PC-9 (cell line): ENCODE measurements at regions not wholly inside any gene's neighbourhood (a gene's known extent, or its start where the extent isn't known, plus 50 kb on each side); places are given as distances from the start of the nearest gene placed in this dataset.

ENCODE experiments used
- BruUV-seq: library from RNA; stranded (reverse); fragments of 400-500 nt; replicated peaks from 2 replicates; lab custom pipeline; 2021; lab: Mats Ljungman, UMichigan
- CTCF ChIA-PET: fragments of 300-600 bp; sonication (Branson Sonifier 250); formaldehyde crosslinking; loops from one replicate; lab custom pipeline; 2022; ENCODE audit warnings: antibody characterized with exemption; lab: Charles Lee
- POLR2A ChIA-PET: fragments of 300-600 bp; sonication (Branson Sonifier 250); formaldehyde crosslinking; loops from one replicate; lab custom pipeline; 2022; ENCODE audit warnings: antibody characterized with exemption; ENCODE audit not compliant: unreplicated experiment; lab: Charles Lee
- DNase-seq, 2 experiments: peaks; one replicate each; pipeline versions ENCODE4 v3.0.0 to v3.0.0-alpha.2; 2015 to 2022; ENCODE audit warnings: mixed read lengths in 1 of 2
- H2AFZ ChIP-seq: fragments of 200-600 bp; sonication (generic); 2 replicates; pipeline ENCODE4 v1.8.1; 2017; ENCODE audit warnings: antibody characterized with exemption
- H3F3A ChIP-seq: fragments of 200-600 bp; sonication (generic); 2 replicates; pipeline ENCODE4 v1.8.1; 2017; ENCODE audit warnings: antibody characterized with exemption, mild to moderate bottlenecking, low read depth; ENCODE audit not compliant: insufficient read depth
- H3K27ac ChIP-seq: fragments of 200-600 bp; sonication (generic); 2 replicates; pipeline ENCODE4 v1.6.1; 2016; ENCODE audit warnings: mixed run types
- H3K27me3 ChIP-seq: fragments of 200-600 bp; sonication (generic); 2 replicates; pipeline ENCODE4 v1.6.1; 2016; ENCODE audit warnings: low read depth, mixed run types; ENCODE audit not compliant: insufficient read depth
- H3K36me3 ChIP-seq: fragments of 200-600 bp; sonication (generic); 2 replicates; pipeline ENCODE4 v1.6.1; 2016; ENCODE audit warnings: low read depth, mixed run types
- H3K4me1 ChIP-seq: fragments of 200-600 bp; sonication (generic); replicated peaks from 2 replicates; pipeline ENCODE4 v1.6.1; 2016; ENCODE audit warnings: mixed run types; ENCODE audit not compliant: insufficient read depth
- H3K4me2 ChIP-seq: fragments of 200-600 bp; sonication (generic); 2 replicates; pipeline ENCODE4 v1.6.1; 2017; ENCODE audit warnings: mixed run types
- H3K4me3 ChIP-seq: fragments of 200-600 bp; sonication (generic); 2 replicates; pipeline ENCODE4 v1.6.1; 2016; ENCODE audit warnings: mixed run types
- H3K79me2 ChIP-seq: fragments of 200-600 bp; sonication (generic); 2 replicates; pipeline ENCODE4 v1.6.1; 2017; ENCODE audit warnings: low read depth, mixed run types
- H3K9me2 ChIP-seq: fragments of 200-600 bp; sonication (generic); 2 replicates; pipeline ENCODE4 v1.8.1; 2017; ENCODE audit warnings: mild to moderate bottlenecking; ENCODE audit not compliant: insufficient read depth
- H3K9me3 ChIP-seq: fragments of 200-600 bp; sonication (generic); 2 replicates; pipeline ENCODE4 v1.8.1; 2016; ENCODE audit warnings: low read depth; ENCODE audit not compliant: insufficient read depth
- H4K20me1 ChIP-seq: fragments of 200-600 bp; sonication (generic); 2 replicates; pipeline ENCODE4 v1.8.1; 2017; ENCODE audit not compliant: insufficient read depth
- CTCF ChIP-seq: fragments of 200-600 bp; sonication (generic); conservative IDR thresholded peaks from 2 replicates; pipeline ENCODE4 v1.6.1; 2017; ENCODE audit warnings: mixed run types, antibody characterized with exemption, mild to moderate bottlenecking, moderate library complexity
- EZH2 ChIP-seq: fragments of 200-600 bp; sonication (generic); IDR thresholded peaks from 2 replicates; pipeline ENCODE4 v1.8.0; 2017; ENCODE audit warnings: antibody characterized with exemption, low read depth
- intact Hi-C: fragments of 100-400 bp; cut with micrococcal nuclease; formaldehyde crosslinking; loops from one replicate; pipeline ENCODE4 v1.10.0; 2022; ENCODE audit not compliant: unreplicated experiment

GRCh38 chr18:61157451-61157850 lies 175.8 kb upstream of the CDH20 start:
- CTCF ChIA-PET = no interaction called here
- intact Hi-C loops = no loop called here

GRCh38 chr18:61159246-61159645 lies 174.0 kb upstream of the CDH20 start:
- Histone ChIP-seq H3K9me2 (no peaks in the 10 kb centered on the region), H3K9me3 (no peaks in the 10 kb centered on the region), H4K20me1 (no peaks in the 10 kb centered on the region), H3K4me3 (no peak overlapping the region), H3F3A (no peaks in the 10 kb centered on the region), H3K27ac (no peak overlapping the region), H3K27me3 (no peaks in the 10 kb centered on the region), H3K4me2 (no peak overlapping the region), H2AFZ (no peak overlapping the region), H3K4me1 (no peaks in the 10 kb centered on the region), H3K36me3 (no peaks in the 10 kb centered on the region), H3K79me2 (no peaks in the 10 kb centered on the region)
- POLR2A ChIA-PET = no interaction called here
- TF ChIP-seq CTCF = no peak
- no peak for TF ChIP-seq EZH2
- intact Hi-C loops = no loop called here
- no peak for DNase-seq
- CTCF ChIA-PET = no interaction called here
- no TSS peak for BruUV-seq

More at GRCh38 chr18:61157451-61157850, 175.8 kb upstream of the CDH20 start:
- H3K36me3 ChIP-seq = no peaks in the 10 kb centered on the region
- no peak overlapping the region for H3K4me3 ChIP-seq
- H3K9me2 ChIP-seq = no peaks in the 10 kb centered on the region
- H3F3A ChIP-seq = no peaks in the 10 kb centered on the region
- no peaks in the 10 kb centered on the region for H3K9me3 ChIP-seq
- H2AFZ ChIP-seq = no peak overlapping the region
- no TSS peak for BruUV-seq
- H3K27me3 ChIP-seq = no peaks in the 10 kb centered on the region
- no peaks in the 10 kb centered on the region for H4K20me1 ChIP-seq
- POLR2A ChIA-PET = no interaction called here
- DNase-seq = no peak
- no peak for TF ChIP-seq EZH2
- TF ChIP-seq CTCF = no peak
- no peaks in the 10 kb centered on the region for H3K4me1 ChIP-seq
- H3K4me2 ChIP-seq = no peak overlapping the region
- no peaks in the 10 kb centered on the region for H3K79me2 ChIP-seq
- H3K27ac ChIP-seq = no peak overlapping the region

- intact Hi-C loops = no loop called here
- Histone ChIP-seq H3K27me3 (no peaks in the 10 kb centered on the region), H2AFZ (no peak overlapping the region), H3K4me1 (no peaks in the 10 kb centered on the region), H3K27ac (no peak overlapping the region), H3K4me2 (no peak overlapping the region), H3K9me3 (no peaks in the 10 kb centered on the region), H4K20me1 (no peaks in the 10 kb centered on the region), H3F3A (no peaks in the 10 kb centered on the region), H3K79me2 (no peaks in the 10 kb centered on the region), H3K36me3 (no peaks in the 10 kb centered on the region), H3K9me2 (no peaks in the 10 kb centered on the region; the same call in 1 of the 2 replicates), H3K4me3 (no peak overlapping the region)
- POLR2A ChIA-PET = no interaction called here
- BruUV-seq = no TSS peak
- TF ChIP-seq EZH2 (no peak), CTCF (no peak)
- CTCF ChIA-PET = no interaction called here
- no peak for DNase-seq
Observed at GRCh38 chr18:61164321-61164720, 168.9 kb upstream of the CDH20 start.
